ENCODE measurements at regions not wholly inside any gene's neighbourhood (a gene's known extent, or its start where the extent isn't known, plus 50 kb on each side); places are given as distances from the start of the nearest gene placed in this dataset.

DNA sequence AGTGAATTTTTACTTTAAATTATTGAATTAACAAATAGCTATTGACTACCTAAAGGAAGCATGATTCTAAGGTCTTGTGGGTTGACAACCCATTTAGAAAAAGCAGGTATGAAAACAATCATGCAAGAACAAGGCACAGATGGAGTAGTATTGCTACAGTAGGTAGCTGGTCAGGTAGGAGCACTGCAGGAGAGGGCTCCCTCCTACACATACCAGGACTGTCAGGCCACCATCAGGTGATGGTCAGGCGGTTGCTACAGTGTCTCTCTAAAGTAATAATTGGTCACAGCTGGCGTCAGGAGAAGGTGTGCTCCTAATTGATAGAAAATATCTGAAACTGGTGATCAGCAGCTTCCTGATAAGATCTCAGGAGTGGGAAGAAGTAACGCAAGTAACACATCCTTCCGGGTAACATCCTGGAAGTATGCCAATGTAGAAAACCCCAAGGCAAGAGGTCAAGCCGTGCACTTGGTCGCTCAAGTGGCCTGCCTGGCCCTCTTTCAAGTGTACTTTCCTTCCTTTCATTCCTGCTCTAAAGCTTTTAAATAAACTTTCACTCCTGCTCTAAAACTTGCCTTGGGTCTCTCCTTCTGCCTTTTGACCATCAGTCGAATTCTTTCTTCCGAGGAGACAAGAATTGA, 486.5 kb downstream of the TMEM114 start:
- H3K9me3 ChIP-seq, result no peaks in the 10 kb centered on the region
- H3K27me3 ChIP-seq, result no peaks in the 10 kb centered on the region
- TF ChIP-seq, protein P1, sequence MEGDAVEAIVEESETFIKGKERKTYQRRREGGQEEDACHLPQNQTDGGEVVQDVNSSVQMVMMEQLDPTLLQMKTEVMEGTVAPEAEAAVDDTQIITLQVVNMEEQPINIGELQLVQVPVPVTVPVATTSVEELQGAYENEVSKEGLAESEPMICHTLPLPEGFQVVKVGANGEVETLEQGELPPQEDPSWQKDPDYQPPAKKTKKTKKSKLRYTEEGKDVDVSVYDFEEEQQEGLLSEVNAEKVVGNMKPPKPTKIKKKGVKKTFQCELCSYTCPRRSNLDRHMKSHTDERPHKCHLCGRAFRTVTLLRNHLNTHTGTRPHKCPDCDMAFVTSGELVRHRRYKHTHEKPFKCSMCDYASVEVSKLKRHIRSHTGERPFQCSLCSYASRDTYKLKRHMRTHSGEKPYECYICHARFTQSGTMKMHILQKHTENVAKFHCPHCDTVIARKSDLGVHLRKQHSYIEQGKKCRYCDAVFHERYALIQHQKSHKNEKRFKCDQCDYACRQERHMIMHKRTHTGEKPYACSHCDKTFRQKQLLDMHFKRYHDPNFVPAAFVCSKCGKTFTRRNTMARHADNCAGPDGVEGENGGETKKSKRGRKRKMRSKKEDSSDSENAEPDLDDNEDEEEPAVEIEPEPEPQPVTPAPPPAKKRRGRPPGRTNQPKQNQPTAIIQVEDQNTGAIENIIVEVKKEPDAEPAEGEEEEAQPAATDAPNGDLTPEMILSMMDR (IDR thresholded peaks at IDR 0.05), result no peak
- no peak overlapping the region for H3K4me3 ChIP-seq
- DNase-seq (ENCODE audit: extremely low spot score in 2 of 2), result no peak
- H3K36me3 ChIP-seq, result no peaks in the 10 kb centered on the region
- no peaks in the 10 kb centered on the region for H3K4me1 ChIP-seq
- intact Hi-C loops (cut with DNase I), result no loop called here
- no peak overlapping the region for H3K27ac ChIP-seq

- intact Hi-C loops (cut with DNase I), result no loop called here
- H3K27ac ChIP-seq, result no peak overlapping the region
- no peak overlapping the region for H3K4me3 ChIP-seq
- H3K27me3 ChIP-seq, result no peaks in the 10 kb centered on the region
- DNase-seq (ENCODE audit: extremely low spot score in 2 of 2), result no peak
- TF ChIP-seq POLR2A (IDR thresholded peaks at IDR 0.05) (no peak), POLR2AphosphoS5 (IDR thresholded peaks at IDR 0.05; ENCODE audit: insufficient read depth in 1 of 2, low read depth in 1 of 2) (no peak)
- TF ChIP-seq, protein P1 (IDR thresholded peaks at IDR 0.05), result no peak
- H3K36me3 ChIP-seq, result no peaks in the 10 kb centered on the region
- H3K4me1 ChIP-seq, result no peaks in the 10 kb centered on the region
- H3K9me3 ChIP-seq, result no peaks in the 10 kb centered on the region
Measured at GRCh38 chr16:8099586-8099985, 490.7 kb downstream of the TMEM114 start.

- TF ChIP-seq POLR2A (IDR thresholded peaks at IDR 0.05) (no peak), POLR2AphosphoS5 (IDR thresholded peaks at IDR 0.05; ENCODE audit: insufficient read depth in 1 of 2, low read depth in 1 of 2) (no peak)
- TF ChIP-seq, protein P1 (IDR thresholded peaks at IDR 0.05), result no peak
- intact Hi-C loops (cut with DNase I), result no loop called here
- no peaks in the 10 kb centered on the region for H3K27me3 ChIP-seq
- no peak overlapping the region for H3K27ac ChIP-seq
- no peaks in the 10 kb centered on the region for H3K4me1 ChIP-seq
- DNase-seq (ENCODE audit: extremely low spot score in 2 of 2), result no peak
- H3K36me3 ChIP-seq, result no peaks in the 10 kb centered on the region
- H3K4me3 ChIP-seq, result no peak overlapping the region
- no peaks in the 10 kb centered on the region for H3K9me3 ChIP-seq
Measured at GRCh38 chr16:8098947-8099512, 491.3 kb downstream of the TMEM114 start.

GRCh38 chr16:8096211-8096610, 494.1 kb downstream of the TMEM114 start:
- intact Hi-C loops (cut with DNase I), result no loop called here
- TF ChIP-seq, protein P1 (IDR thresholded peaks at IDR 0.05), result no peak
- no peak for TF ChIP-seq POLR2AphosphoS5 (IDR thresholded peaks at IDR 0.05; ENCODE audit: insufficient read depth in 1 of 2, low read depth in 1 of 2)
- no peak for TF ChIP-seq POLR2A (IDR thresholded peaks at IDR 0.05)

GRCh38 chr16:8094696-8095095, 495.6 kb downstream of the TMEM114 start:
- H3K9me3 ChIP-seq, result no peaks in the 10 kb centered on the region
- no peak for TF ChIP-seq POLR2AphosphoS5 (IDR thresholded peaks at IDR 0.05; ENCODE audit: insufficient read depth in 1 of 2, low read depth in 1 of 2)
- no peak for TF ChIP-seq POLR2A (IDR thresholded peaks at IDR 0.05)
- TF ChIP-seq, protein P1 (IDR thresholded peaks at IDR 0.05), result no peak
- intact Hi-C loops (cut with DNase I), result no loop called here

More at GRCh38 chr16:8096211-8096610, 494.1 kb downstream of the TMEM114 start:
- H3K27me3 ChIP-seq, result no peaks in the 10 kb centered on the region
- DNase-seq (ENCODE audit: extremely low spot score in 2 of 2), result no peak
- no peak overlapping the region for H3K4me3 ChIP-seq
- no peaks in the 10 kb centered on the region for H3K4me1 ChIP-seq
- no peaks in the 10 kb centered on the region for H3K36me3 ChIP-seq
- no peaks in the 10 kb centered on the region for H3K9me3 ChIP-seq
- H3K27ac ChIP-seq, result no peak overlapping the region

More at GRCh38 chr16:8094696-8095095, 495.6 kb downstream of the TMEM114 start:
- no peaks in the 10 kb centered on the region for H3K27me3 ChIP-seq
- no peak for DNase-seq (ENCODE audit: extremely low spot score in 2 of 2)
- no peaks in the 10 kb centered on the region for H3K4me1 ChIP-seq
- no peak overlapping the region for H3K27ac ChIP-seq
- H3K4me3 ChIP-seq, result no peak overlapping the region
- no peaks in the 10 kb centered on the region for H3K36me3 ChIP-seq

Data from vagina (tissue), 2 donors.